ENCODE measurements at regions not wholly inside any gene's neighbourhood (a gene's known extent, or its start where the extent isn't known, plus 50 kb on each side); places are given as distances from the start of the nearest gene placed in this dataset.

GRCh38 chr22:48976556-48977535, 850.8 kb downstream of the BRD1 start:
- no peak for DNase-seq (ENCODE audit: low read depth)
- TF ChIP-seq, protein P1, sequence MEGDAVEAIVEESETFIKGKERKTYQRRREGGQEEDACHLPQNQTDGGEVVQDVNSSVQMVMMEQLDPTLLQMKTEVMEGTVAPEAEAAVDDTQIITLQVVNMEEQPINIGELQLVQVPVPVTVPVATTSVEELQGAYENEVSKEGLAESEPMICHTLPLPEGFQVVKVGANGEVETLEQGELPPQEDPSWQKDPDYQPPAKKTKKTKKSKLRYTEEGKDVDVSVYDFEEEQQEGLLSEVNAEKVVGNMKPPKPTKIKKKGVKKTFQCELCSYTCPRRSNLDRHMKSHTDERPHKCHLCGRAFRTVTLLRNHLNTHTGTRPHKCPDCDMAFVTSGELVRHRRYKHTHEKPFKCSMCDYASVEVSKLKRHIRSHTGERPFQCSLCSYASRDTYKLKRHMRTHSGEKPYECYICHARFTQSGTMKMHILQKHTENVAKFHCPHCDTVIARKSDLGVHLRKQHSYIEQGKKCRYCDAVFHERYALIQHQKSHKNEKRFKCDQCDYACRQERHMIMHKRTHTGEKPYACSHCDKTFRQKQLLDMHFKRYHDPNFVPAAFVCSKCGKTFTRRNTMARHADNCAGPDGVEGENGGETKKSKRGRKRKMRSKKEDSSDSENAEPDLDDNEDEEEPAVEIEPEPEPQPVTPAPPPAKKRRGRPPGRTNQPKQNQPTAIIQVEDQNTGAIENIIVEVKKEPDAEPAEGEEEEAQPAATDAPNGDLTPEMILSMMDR (IDR thresholded peaks at IDR 0.05; ENCODE audit: low read depth, low read length, missing control alignments), result no peak
- no peak overlapping the region for H3K4me3 ChIP-seq (ENCODE audit: low read depth, low read length)

DNA sequence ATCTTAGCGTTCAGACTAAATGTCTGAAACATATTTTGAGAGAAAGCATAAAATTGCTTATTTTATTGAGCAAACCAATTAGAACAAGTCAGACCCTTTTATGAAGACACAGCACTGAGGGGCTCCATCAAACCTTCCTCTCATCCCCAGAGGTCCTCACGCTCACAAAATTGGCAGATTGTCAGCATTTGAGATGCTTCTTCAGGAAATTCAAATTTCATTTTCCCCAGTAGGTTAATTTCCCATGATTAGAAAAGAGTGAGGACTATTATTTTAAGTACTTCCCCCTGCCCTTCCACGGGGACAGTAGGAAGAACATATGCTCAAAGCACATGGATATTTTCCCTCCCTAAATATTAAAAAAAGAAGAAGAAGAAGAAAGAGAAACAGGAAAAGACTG, 851.8 kb downstream of the BRD1 start:
- TF ChIP-seq, protein P1 (IDR thresholded peaks at IDR 0.05; ENCODE audit: low read depth, low read length, missing control alignments), result no peak
- H3K4me3 ChIP-seq (ENCODE audit: low read depth, low read length), result no peak overlapping the region

GRCh38 chr22:48975316-48975741, 852.3 kb downstream of the BRD1 start:
- TF ChIP-seq, protein P1 (IDR thresholded peaks at IDR 0.05; ENCODE audit: low read depth, low read length, missing control alignments), result no peak
- DNase-seq (ENCODE audit: low read depth), result no peak
- no peak overlapping the region for H3K4me3 ChIP-seq (ENCODE audit: low read depth, low read length)

More for the DNA sequence above, 851.8 kb downstream of the BRD1 start:
- DNase-seq (ENCODE audit: low read depth), result no peak

GRCh38 chr22:48974443-48975315, 853.0 kb downstream of the BRD1 start:
- TF ChIP-seq, protein P1 (IDR thresholded peaks at IDR 0.05; ENCODE audit: low read depth, low read length, missing control alignments), result no peak
- DNase-seq (ENCODE audit: low read depth), result no peak
- H3K4me3 ChIP-seq (ENCODE audit: low read depth, low read length), result no peak overlapping the region

DNA sequence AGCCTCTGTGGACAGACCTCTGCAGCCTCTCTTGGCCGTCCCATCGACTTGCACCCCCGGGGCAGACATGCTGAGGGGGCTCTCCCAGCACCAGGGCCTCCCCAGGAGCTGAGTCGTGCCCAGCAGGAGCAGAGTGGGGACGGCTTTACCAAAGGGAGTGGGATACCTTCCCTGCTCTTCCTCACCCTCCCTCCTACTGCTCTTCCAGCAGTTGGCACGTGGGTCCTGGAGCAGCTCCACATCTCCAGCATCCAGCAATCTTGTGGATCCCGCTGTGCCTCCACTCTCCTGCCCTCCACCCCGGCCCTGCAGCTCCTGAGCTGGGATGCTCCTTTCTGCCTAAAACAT, 854.0 kb downstream of the BRD1 start:
- no peak overlapping the region for H3K4me3 ChIP-seq (ENCODE audit: low read depth, low read length)
- no peak for DNase-seq (ENCODE audit: low read depth)
- TF ChIP-seq, protein P1 (IDR thresholded peaks at IDR 0.05; ENCODE audit: low read depth, low read length, missing control alignments), result no peak

GRCh38 chr22:48972979-48973693, 854.5 kb downstream of the BRD1 start:
- DNase-seq (ENCODE audit: low read depth), result no peak
- TF ChIP-seq, protein P1 (IDR thresholded peaks at IDR 0.05; ENCODE audit: low read depth, low read length, missing control alignments), result no peak

More at GRCh38 chr22:48972979-48973693, 854.5 kb downstream of the BRD1 start:
- H3K4me3 ChIP-seq (ENCODE audit: low read depth, low read length), result no peak overlapping the region
